Putamen (tissue), 1 donor: ENCODE measurements at regions not wholly inside any gene's neighbourhood (a gene's known extent, or its start where the extent isn't known, plus 50 kb on each side); places are given as distances from the start of the nearest gene placed in this dataset.
"Not testable (repeated sequence)": the region's sequence is repeated elsewhere in the genome, so short reads cannot be mapped to it uniquely, and the experiment has no call there.

Source experiments
- DNase-seq: peaks from one replicate; pipeline ENCODE4 v3.0.0-alpha.2; 2016; ENCODE audit warnings: low spot score

DNA sequence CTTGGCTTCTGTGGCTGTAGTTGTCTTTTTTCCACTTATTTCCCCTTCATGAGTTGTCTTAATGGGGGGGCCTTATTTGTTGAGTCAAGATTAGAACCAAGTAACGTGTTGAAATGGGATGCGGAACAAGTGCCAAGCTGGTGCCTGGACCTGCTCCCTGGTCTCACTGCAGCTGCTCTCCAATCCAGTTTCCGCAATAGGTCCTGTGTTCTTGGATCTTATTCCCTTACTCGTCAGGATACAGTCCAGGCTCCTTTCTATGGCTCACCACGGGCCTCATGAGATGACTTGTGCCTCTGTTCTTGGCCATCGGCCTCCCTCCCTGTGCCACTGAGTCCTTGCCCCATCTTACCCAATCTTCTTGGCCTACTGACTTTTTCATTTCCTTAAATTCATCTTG lies 159.6 kb upstream of the CADM1 start:
- DNase-seq: no peak

DNA sequence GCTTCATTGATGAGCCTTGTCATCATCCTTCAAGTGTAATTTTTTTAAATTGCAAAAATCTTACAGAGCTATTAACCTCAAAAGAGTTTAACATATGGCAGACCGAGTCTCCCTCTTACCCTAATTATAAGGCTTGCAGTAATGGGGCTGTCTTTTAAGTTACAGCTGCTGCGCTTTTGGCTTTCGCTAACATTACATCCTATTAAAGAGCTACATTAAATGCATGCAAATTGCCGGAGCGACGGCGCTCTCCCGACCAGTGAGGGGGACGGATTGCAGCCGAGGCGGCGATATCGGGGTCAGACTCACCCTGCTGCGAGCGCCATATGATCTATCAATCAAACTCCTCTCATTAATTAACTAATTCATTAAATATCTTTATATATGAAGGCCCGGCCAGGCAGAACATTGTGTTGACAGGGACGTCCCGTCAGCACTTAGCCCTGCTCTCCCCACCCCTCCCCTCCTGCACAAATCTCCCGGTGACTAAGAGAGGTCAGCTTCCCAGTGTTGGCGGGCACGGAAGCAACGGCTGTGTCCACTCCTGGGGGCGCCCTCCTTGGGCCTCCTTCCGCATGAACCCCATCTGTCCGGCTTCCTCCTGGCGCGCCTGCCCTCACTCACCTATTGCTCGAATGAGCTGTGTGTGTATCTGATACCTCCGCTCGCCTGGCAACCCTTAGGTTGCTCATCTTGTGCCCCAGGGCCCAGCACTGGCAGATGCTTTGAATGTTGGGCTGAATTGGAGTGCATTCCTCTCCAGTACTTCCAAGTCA lies 156.0 kb upstream of the CADM1 start:
- no peak for DNase-seq

GRCh38 chr11:115659061-115659963 lies 155.1 kb upstream of the CADM1 start:
- no peak for DNase-seq

GRCh38 chr11:115657586-115657985 lies 153.4 kb upstream of the CADM1 start:
- no peak for DNase-seq

DNA sequence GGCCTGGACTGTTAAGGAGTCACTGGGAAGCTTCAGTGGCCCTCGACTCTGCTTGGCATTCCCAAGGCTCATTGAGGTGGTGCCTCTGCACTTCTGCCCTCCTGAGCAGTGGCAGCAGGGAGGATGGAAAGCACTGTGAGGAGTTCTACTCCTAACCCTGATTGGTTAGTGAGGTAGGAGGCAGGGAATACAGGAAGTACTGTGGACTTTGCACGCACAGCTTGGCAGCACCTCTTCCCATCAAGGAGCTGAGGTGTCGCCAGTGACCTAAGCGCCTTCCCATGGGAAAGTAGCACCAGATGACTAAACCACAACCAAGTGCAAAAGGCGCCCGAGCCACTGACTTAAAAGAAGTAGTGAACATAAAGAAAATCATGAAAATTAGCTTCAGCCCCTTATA lies 152.5 kb upstream of the CADM1 start:
- DNase-seq: no peak

GRCh38 chr11:115656041-115656440 lies 151.8 kb upstream of the CADM1 start:
- DNase-seq: no peak

- DNase-seq: no peak
Measured at GRCh38 chr11:115654792-115655191, 150.6 kb upstream of the CADM1 start.

- no peak for DNase-seq
Measured at GRCh38 chr11:115653926-115654325, 149.7 kb upstream of the CADM1 start.

GRCh38 chr11:115653076-115653475 lies 148.9 kb upstream of the CADM1 start:
- no peak for DNase-seq

DNA sequence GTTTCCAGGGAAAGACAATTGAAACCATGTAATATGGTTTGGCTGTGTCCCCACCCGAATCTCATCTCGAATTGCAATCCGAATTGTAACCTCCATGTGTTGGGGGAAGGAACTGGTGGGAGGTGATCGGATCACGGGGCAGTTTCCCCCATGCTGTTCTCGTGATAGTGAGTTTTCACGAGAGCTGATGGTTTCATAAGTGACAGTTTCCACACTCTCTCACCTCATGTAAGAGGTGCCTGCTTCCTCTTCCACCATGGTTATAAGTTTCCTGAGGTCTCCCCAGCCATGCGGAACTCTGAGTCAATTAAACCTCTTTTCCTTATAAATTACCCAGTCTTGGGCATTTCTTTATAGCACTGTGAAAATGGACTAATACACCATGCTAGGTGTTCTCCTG lies 148.3 kb upstream of the CADM1 start:
- DNase-seq: no peak

GRCh38 chr11:115652094-115652493 lies 147.9 kb upstream of the CADM1 start:
- no peak for DNase-seq

- DNase-seq: no peak
Measured at GRCh38 chr11:115649461-115649860, 145.2 kb upstream of the CADM1 start.

- peak; percentile 47 for DNase-seq
Measured at GRCh38 chr11:115645631-115646317, 141.6 kb upstream of the CADM1 start.

- DNase-seq: no peak
Measured at GRCh38 chr11:115644856-115645255, 140.6 kb upstream of the CADM1 start.

- no peak for DNase-seq
Measured at GRCh38 chr11:115643549-115644270, 139.5 kb upstream of the CADM1 start.

DNA sequence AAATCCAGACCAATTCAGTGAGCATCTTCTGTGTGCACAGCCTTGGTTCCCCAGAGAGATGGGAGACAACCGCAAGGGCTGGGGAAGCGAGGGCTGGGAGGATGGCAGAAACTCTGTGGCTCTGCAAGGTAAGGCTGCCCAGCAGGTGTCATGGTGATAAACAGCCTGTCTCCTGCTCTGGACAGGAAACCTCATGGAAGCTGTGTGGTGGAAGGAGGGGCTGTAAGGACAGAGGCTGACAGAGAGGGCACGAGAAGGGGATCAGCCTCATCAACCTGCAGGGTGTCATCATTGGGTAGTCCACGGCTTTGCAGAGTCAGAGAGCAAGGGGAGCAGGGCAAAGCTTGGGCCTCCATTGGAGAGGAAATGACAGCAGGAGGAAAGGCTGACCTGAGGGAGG lies 138.4 kb upstream of the CADM1 start:
- DNase-seq: no peak

GRCh38 chr11:115637599-115638241 lies 133.5 kb upstream of the CADM1 start:
- no peak for DNase-seq

DNA sequence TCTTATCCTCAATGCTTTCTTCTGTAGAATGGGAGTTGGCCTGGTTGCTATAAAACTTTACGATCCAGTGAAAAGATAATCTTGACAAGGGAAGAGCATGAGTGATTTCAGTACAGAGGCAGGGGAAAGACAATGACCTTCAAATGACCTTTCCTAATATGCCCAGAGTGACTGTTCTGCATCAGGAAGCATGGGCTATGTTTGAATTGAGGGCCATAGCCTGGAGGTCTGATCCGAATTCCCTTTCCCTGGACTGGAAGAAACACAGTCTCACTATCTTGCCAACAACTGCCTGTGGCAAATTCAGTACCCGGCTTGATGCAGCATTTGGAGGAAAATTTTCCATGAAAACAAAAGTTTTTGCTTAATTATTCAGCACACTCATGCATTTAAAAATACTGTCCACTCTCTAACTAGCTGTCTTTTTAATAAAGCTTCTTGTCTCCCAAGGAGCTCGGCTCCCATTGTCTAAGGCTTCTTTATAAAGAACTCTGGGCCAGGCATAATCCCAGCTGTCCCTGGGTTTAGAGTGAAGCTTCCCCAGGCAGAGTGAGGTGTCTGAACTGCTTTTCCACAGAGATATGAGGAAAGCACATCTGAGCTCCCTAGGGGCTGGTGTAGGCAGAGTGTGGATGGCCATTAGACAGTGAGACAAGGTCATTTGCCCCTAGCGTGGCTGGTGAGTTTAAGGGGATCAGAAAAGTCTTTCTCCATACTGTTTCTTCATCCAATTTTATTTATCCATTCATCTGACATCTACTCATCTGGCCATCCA lies 132.7 kb upstream of the CADM1 start:
- no peak for DNase-seq

- not testable (repeated sequence) for DNase-seq
Measured at GRCh38 chr11:115633977-115634376, 129.8 kb upstream of the CADM1 start.

DNA sequence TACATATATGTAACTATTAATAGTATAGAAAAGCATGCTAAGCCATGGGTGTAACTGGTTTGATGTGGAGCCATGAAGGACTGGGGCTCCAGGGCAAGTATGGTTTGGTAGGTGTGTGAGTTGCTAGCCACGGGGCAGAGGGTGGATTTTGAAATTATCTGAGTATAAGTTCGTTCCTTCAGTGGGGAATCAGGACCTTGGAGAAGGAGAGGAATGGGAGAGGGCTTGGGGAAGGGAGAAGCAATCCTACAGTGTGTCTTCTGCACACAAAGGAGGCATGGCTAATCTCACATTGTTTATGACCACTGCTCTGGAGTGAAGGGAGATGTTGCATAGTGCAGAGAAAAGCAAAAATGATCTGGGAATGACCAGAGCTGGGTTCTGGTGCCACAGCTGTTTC lies 127.8 kb upstream of the CADM1 start:
- DNase-seq: no peak

GRCh38 chr11:115631609-115632008 lies 127.4 kb upstream of the CADM1 start:
- no peak for DNase-seq
